Heart left ventricle (tissue), 16 donors: ENCODE measurements at regions not wholly inside any gene's neighbourhood (a gene's known extent, or its start where the extent isn't known, plus 50 kb on each side); places are given as distances from the start of the nearest gene placed in this dataset.
A peak's percentile ranks its signal among the peaks of the same experiment; 100 is the strongest.

Source experiments
- ATAC-seq, 4 donors: fragments of 200-7000 bp; cut with Tn5 transposase; one replicate each; pipeline ENCODE4 v1.9.1; 2020 to 2022; ENCODE audit warnings: moderate library complexity in 4 of 4, mild to moderate bottlenecking in 3 of 4, moderate number of reproducible peaks in 1 of 4
- DNase-seq, 5 donors: peaks; one replicate each; pipeline ENCODE4 v3.0.0-alpha.2; 2020
- H3K27ac ChIP-seq, 12 donors: fragments of 200-600 bp; sonication (generic) in 4 of 12; one replicate each; pipeline versions ENCODE4 v1.5.0 to v1.8.0; 2016 to 2022; ENCODE audit warnings: mild to moderate bottlenecking in 2 of 12
- H3K27me3 ChIP-seq, 9 donors: fragments of 200-600 bp; sonication (generic) in 2 of 9; one replicate each; pipeline versions ENCODE4 v1.5.1 to v1.8.0; 2016 to 2022; ENCODE audit warnings: mild to moderate bottlenecking in 3 of 9
- H3K36me3 ChIP-seq, 9 donors: fragments of 200-600 bp; sonication (generic) in 2 of 9; one replicate each; pipeline versions ENCODE4 v1.5.0 to v1.8.0; 2018 to 2022; ENCODE audit warnings: mild to moderate bottlenecking in 2 of 9
- H3K4me1 ChIP-seq, 12 donors: fragments of 200-600 bp; sonication (generic) in 4 of 12; one replicate each; pipeline versions ENCODE4 v1.5.0 to v1.8.0; 2016 to 2022; ENCODE audit warnings: mild to moderate bottlenecking in 3 of 12
- H3K4me3 ChIP-seq, 12 donors: fragments of 200-600 bp; sonication (generic) in 4 of 12; one replicate each; pipeline versions ENCODE4 v1.5.0 to v1.8.0; 2017 to 2022; ENCODE audit warnings: mild to moderate bottlenecking in 9 of 12, moderate library complexity in 4 of 12
- H3K9me3 ChIP-seq, 12 donors: fragments of 200-600 bp; sonication (generic) in 4 of 12; one replicate each; pipeline versions ENCODE4 v1.5.0 to v1.8.0; 2016 to 2022; ENCODE audit warnings: mild to moderate bottlenecking in 1 of 12
- POLR2A ChIP-seq, 2 donors: fragments of 450-650 bp; IDR thresholded peaks; one replicate each; pipeline ENCODE4 v1.6.1; 2017; ENCODE audit warnings: antibody characterized with exemption in 2 of 2, mild to moderate bottlenecking in 2 of 2, moderate library complexity in 2 of 2
- WGBS, 4 donors: extraction: QIAGEN DNeasy Blood & Tissue Kit in 2 of 4; methylation state at CpG; one replicate each; pipeline versions ENCODE4 v1.1.5 to v1.1.7; 2013 to 2018; 5-methylcytosine and 5-hydroxymethylcytosine counted together
- intact Hi-C, 10 donors: fragments of 100-400 bp; cut with DNase I; formaldehyde crosslinking; loops; one replicate each; pipeline versions ENCODE4 v1.11.1 to v1.14.2; 2022
- TF ChIP-seq, protein P1 (sequence below), 12 donors: fragments of 200-600 bp; sonication (generic) in 4 of 12; IDR thresholded peaks; one replicate each; pipeline versions ENCODE4 v1.5.0 to v1.8.0; 2018 to 2022; ENCODE audit warnings: antibody characterized with exemption in 12 of 12, mild to moderate bottlenecking in 5 of 12
- donor health status: ischemic (EF 13 %, LVEDD 7.1; RV severe dilation, severe dysfunction).
- donor health status: healthy with polysubstance abuse.
- donor health status: DM: no; HTN: yes; CAD: no.
- donor health status: DM: no; HTN: no; CAD: no.
- donor health status: ischemic (EF 25% LVEDD 6.9; RV normal size, moderate dysfunction).
- donor health status: ischemic (EF 25% LVEDD 5.7; RV mildly dilated, moderate dysfunction).
- donor health status: healthy.
- donor health status: DM: yes; HTN: yes; CAD: no.
- donor health status: ischemic (EF 35%, LVEDD 5.7; RV mildly dilated, moderate dysfunction).
- donor health status: nonischemic (EF 11% LVEDD 7.7; RV severe dilation, severe dysfunction).
- donor health status: DM: yes; HTN: yes; CAD: no.
- donor health status: PGD.
- donor health status: ischemic (EF 29% LVEDD 5.4; RV normal size, mild dysfunction).
- donor health status: nonischemic (EF 23%, LVEDD 6.1; RV moderate dilation, normal function).

GRCh38 chr3:194265996-194266964, 84.8 kb downstream of the CPN2 start:
- intact Hi-C loops = loop anchor here in 9 of 10 donors (1.0 to 5.0 kb wide), 9 partner anchors 46 to 284 kb away; partner anchors contain the start of gene HES1 (in 2 of the 9)
- Histone ChIP-seq H3K27ac (peak overlapping the region in 11 of 12 donors; percentile 56 to 93 (median 80)), H3K4me3 (peak overlapping the region in 3 of 12 donors; percentile 2 to 25 (median 9)), H3K36me3 (no peaks in the 10 kb centered on the region), H3K27me3 (no peaks in the 10 kb centered on the region), H3K4me1 (peaks cover 13 to 70% (median 55%) of the 10 kb centered on the region in 12 donors), H3K9me3 (no peaks in the 10 kb centered on the region)
- TF ChIP-seq, protein P1, sequence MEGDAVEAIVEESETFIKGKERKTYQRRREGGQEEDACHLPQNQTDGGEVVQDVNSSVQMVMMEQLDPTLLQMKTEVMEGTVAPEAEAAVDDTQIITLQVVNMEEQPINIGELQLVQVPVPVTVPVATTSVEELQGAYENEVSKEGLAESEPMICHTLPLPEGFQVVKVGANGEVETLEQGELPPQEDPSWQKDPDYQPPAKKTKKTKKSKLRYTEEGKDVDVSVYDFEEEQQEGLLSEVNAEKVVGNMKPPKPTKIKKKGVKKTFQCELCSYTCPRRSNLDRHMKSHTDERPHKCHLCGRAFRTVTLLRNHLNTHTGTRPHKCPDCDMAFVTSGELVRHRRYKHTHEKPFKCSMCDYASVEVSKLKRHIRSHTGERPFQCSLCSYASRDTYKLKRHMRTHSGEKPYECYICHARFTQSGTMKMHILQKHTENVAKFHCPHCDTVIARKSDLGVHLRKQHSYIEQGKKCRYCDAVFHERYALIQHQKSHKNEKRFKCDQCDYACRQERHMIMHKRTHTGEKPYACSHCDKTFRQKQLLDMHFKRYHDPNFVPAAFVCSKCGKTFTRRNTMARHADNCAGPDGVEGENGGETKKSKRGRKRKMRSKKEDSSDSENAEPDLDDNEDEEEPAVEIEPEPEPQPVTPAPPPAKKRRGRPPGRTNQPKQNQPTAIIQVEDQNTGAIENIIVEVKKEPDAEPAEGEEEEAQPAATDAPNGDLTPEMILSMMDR (IDR thresholded peaks at IDR 0.05) = no peak
- no peak for TF ChIP-seq POLR2A (IDR thresholded peaks at IDR 0.05)
- ATAC-seq (no peak), DNase-seq (peak in 1 of 5 donors; percentile 21)
- 65 to 75% (median 68%) methylated on average over 13 of the region's 13 CpGs for WGBS, 4 donors

GRCh38 chr3:194267744-194268653, 83.1 kb downstream of the CPN2 start:
- DNase-seq (peak; percentile 78 to 87 (median 86)), ATAC-seq (peak in 3 of 4 donors; percentile 0 to 49 (median 26))
- no peaks in the 10 kb centered on the region for H3K9me3 ChIP-seq
- peak overlapping the region in 9 of 12 donors; percentile 33 to 97 (median 89) for H3K27ac ChIP-seq
- no peaks in the 10 kb centered on the region for H3K27me3 ChIP-seq
- H3K36me3 ChIP-seq = no peaks in the 10 kb centered on the region
- H3K4me1 ChIP-seq = peaks cover 15 to 87% (median 61%) of the 10 kb centered on the region in 12 donors
- intact Hi-C loops = loop anchor here in 9 of 10 donors (2.0 to 5.0 kb wide), 7 partner anchors 44 to 286 kb away; partner anchors contain the start of gene HES1 (in 2 of the 9)
- H3K4me3 ChIP-seq = no peak overlapping the region
- TF ChIP-seq, protein P1 (IDR thresholded peaks at IDR 0.05) = no peak
- TF ChIP-seq POLR2A (IDR thresholded peaks at IDR 0.05) = no peak
- 53 to 65% (median 61%) methylated on average over 24 to 26 of the region's 26 CpGs for WGBS, 4 donors

- Histone ChIP-seq H3K36me3 (no peaks in the 10 kb centered on the region), H3K27me3 (no peaks in the 10 kb centered on the region), H3K9me3 (no peaks in the 10 kb centered on the region), H3K27ac (peak overlapping the region; percentile 77 to 97 (median 92)), H3K4me1 (peaks cover 15 to 91% (median 60%) of the 10 kb centered on the region in 12 donors), H3K4me3 (peak overlapping the region in 1 of 12 donors; percentile 6)
- DNase-seq (peak in 3 of 5 donors; percentile 4 to 28 (median 9)), ATAC-seq (no peak)
- intact Hi-C loops = loop anchor here in 8 of 10 donors (2.0 to 5.0 kb wide), 6 partner anchors 43 to 287 kb away; partner anchors contain the start of gene HES1 (in 2 of the 8)
- WGBS, 4 donors = 82 to 86% (median 84%) methylated on average over 12 of the region's 12 CpGs
- TF ChIP-seq POLR2A (IDR thresholded peaks at IDR 0.05) = no peak
- TF ChIP-seq, protein P1 (IDR thresholded peaks at IDR 0.05) = no peak
Measured at GRCh38 chr3:194268654-194269512, 82.2 kb downstream of the CPN2 start.
